ENCODE measurements at regions not wholly inside any gene's neighbourhood (a gene's known extent, or its start where the extent isn't known, plus 50 kb on each side); places are given as distances from the start of the nearest gene placed in this dataset.

GRCh38 chr5:56357426-56357825 lies 124.3 kb upstream of the ANKRD55 start:
- Mint-ChIP-seq H3K9me3 (peaks cover 3% of the 10 kb centered on the region), H3K27ac (no peak overlapping the region), H3K36me3 (ENCODE audit: low read depth) (no peaks in the 10 kb centered on the region), H3K4me3 (no peak overlapping the region), H3K4me1 (peaks cover 21% of the 10 kb centered on the region), H3K27me3 (no peaks in the 10 kb centered on the region)
- TF ChIP-seq CTCF (IDR thresholded peaks at IDR 0.05) = no peak
- POLR2A ChIA-PET = interaction anchor here (0.6 kb wide), 1 partner anchor 114 kb away, joined by 4 read pairs; no protein-coding TSS in a partner anchor
- DNase-seq (no peak), ATAC-seq (ENCODE audit: low read depth) (no peak)
- CTCF ChIA-PET = no interaction called here
- intact Hi-C loops (cut with micrococcal nuclease) = no loop called here

- ChIA-PET CTCF (no interaction called here), POLR2A (interaction anchor here (0.6 kb wide), 1 partner anchor 115 kb away, joined by 4 read pairs; no protein-coding TSS in a partner anchor)
- H3K27ac Mint-ChIP-seq = no peak overlapping the region
- H3K36me3 Mint-ChIP-seq (ENCODE audit: low read depth) = no peaks in the 10 kb centered on the region
- intact Hi-C loops (cut with micrococcal nuclease) = no loop called here
- TF ChIP-seq CTCF (IDR thresholded peaks at IDR 0.05) = no peak
- H3K4me1 Mint-ChIP-seq = peaks cover 21% of the 10 kb centered on the region
- ATAC-seq (ENCODE audit: low read depth) (no peak), DNase-seq (no peak)
- H3K4me3 Mint-ChIP-seq = no peak overlapping the region
- no peaks in the 10 kb centered on the region for H3K27me3 Mint-ChIP-seq
- H3K9me3 Mint-ChIP-seq = peaks cover 3% of the 10 kb centered on the region
Observed at GRCh38 chr5:56356836-56357160, 123.7 kb upstream of the ANKRD55 start.

GRCh38 chr5:56356121-56356835 lies 123.1 kb upstream of the ANKRD55 start:
- ATAC-seq (ENCODE audit: low read depth) = no peak
- Mint-ChIP-seq H3K4me3 (no peak overlapping the region), H3K27ac (no peak overlapping the region), H3K27me3 (no peaks in the 10 kb centered on the region), H3K4me1 (peaks cover 16% of the 10 kb centered on the region), H3K36me3 (ENCODE audit: low read depth) (no peaks in the 10 kb centered on the region), H3K9me3 (peaks cover under 1% of the 10 kb centered on the region)
- intact Hi-C loops (cut with micrococcal nuclease) = no loop called here
- DNase-seq = no peak
- CTCF ChIA-PET = no interaction called here
- no peak for TF ChIP-seq CTCF (IDR thresholded peaks at IDR 0.05)
- POLR2A ChIA-PET = no interaction called here

GRCh38 chr5:56354836-56355235 lies 121.7 kb upstream of the ANKRD55 start:
- intact Hi-C loops (cut with micrococcal nuclease) = no loop called here
- TF ChIP-seq CTCF (IDR thresholded peaks at IDR 0.05) = no peak
- no peak for DNase-seq
- ChIA-PET CTCF (no interaction called here), POLR2A (no interaction called here)
- Mint-ChIP-seq H3K27me3 (no peaks in the 10 kb centered on the region), H3K36me3 (ENCODE audit: low read depth) (no peaks in the 10 kb centered on the region), H3K27ac (no peak overlapping the region), H3K9me3 (no peaks in the 10 kb centered on the region), H3K4me3 (no peak overlapping the region), H3K4me1 (peaks cover 12% of the 10 kb centered on the region)
- ATAC-seq (ENCODE audit: low read depth) = no peak

DNA sequence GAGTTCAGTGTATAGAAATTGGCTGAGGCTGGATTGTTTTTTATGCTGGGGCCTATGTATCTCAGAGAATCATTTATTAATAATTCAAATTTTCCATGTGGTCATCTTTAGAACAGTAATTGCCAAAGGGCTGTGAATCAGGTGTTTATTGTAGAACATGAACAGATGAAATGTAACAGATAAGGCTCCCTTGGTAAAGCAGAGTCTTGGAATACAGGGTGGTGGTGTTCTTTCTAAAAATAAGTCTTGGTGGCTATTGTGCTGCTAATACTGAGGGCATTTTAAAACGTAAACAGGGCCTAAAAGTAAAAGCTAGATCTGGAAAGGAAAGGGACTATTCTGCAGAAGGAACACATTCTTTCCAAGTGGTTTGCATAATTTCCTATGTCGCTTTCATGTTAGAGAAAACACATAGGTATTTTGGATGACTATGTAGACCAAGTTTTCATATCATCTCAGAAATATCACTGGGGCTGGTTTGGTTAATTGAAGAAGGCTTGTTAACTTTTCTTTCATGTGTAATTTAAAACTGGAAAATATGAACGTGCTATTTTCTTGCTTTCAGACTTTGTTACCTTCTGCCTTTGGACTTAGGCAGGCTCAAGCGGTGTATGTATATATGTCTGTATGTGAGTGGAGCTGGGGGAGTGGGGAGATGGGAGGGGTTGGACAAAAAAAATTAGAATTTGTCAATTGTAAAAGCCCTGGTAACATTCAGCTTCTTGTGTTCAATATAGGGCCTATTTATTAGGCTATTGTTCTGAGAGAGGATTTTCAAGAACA lies 119.9 kb upstream of the ANKRD55 start:
- Mint-ChIP-seq H3K4me3 (no peak overlapping the region), H3K4me1 (peaks cover 12% of the 10 kb centered on the region), H3K27me3 (no peaks in the 10 kb centered on the region), H3K36me3 (ENCODE audit: low read depth) (no peaks in the 10 kb centered on the region), H3K9me3 (no peaks in the 10 kb centered on the region), H3K27ac (no peak overlapping the region)
- POLR2A ChIA-PET = no interaction called here
- ATAC-seq (ENCODE audit: low read depth) (no peak), DNase-seq (no peak)
- CTCF ChIA-PET = no interaction called here
- no peak for TF ChIP-seq CTCF (IDR thresholded peaks at IDR 0.05)
- intact Hi-C loops (cut with micrococcal nuclease) = no loop called here

Data from activated B cell treated with CpG ODN at 0.5 μM for 24 hours (primary cell).